Gastrocnemius medialis (tissue), 4 donors: ENCODE measurements at regions not wholly inside any gene's neighbourhood (a gene's known extent, or its start where the extent isn't known, plus 50 kb on each side); places are given as distances from the start of the nearest gene placed in this dataset.

Experiments used
- CTCF ChIP-seq, 5 experiments: fragments of 450-650 bp in 3 of 5; fragments of 200-600 bp in 2 of 5; sonication (generic) in 2 of 5; IDR thresholded peaks in 4 of 5; conservative IDR thresholded peaks in 1 of 5; 1 replicate in 4 of 5; 2 replicates in 1 of 5; pipeline ENCODE4 v1.5.1; 2016 to 2019; ENCODE audit warnings: antibody characterized with exemption in 5 of 5, mild to moderate bottlenecking in 3 of 5, moderate library complexity in 3 of 5
- POLR2A ChIP-seq, 2 donors: fragments of 450-650 bp; IDR thresholded peaks; one replicate each; pipeline ENCODE4 v1.6.1; 2017; ENCODE audit warnings: antibody characterized with exemption in 2 of 2, mild to moderate bottlenecking in 2 of 2, moderate library complexity in 2 of 2

GRCh38 chr2:60259781-60260180 is 293.7 kb downstream of the BCL11A start:
- TF ChIP-seq CTCF (IDR thresholded peaks at IDR 0.05 in 4 of 5, conservative IDR thresholded peaks at IDR 0.05 in 1 of 5) (no peak), POLR2A (IDR thresholded peaks at IDR 0.05) (no peak)
